ENCODE measurements at regions not wholly inside any gene's neighbourhood (a gene's known extent, or its start where the extent isn't known, plus 50 kb on each side); places are given as distances from the start of the nearest gene placed in this dataset.

DNA sequence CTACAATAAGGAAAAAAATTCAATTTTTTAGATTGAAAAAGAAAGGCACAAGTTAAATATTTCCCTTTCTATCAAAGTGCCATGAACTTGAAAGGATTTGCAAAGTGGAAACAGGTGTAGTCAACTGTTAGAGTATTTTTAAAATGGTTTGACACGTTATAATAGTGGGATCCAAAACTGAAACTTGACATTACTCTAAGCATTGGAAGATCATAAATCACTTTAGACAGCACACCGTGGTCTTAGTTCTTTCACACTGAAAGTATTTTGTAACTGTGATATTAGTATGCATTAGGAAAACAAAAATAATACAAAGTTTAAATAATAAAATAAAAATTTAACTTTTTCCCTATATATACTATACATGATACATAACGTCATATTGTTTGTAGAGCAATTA lies 933.1 kb downstream of the EPHA3 start (continued):
- TF ChIP-seq, protein P1, sequence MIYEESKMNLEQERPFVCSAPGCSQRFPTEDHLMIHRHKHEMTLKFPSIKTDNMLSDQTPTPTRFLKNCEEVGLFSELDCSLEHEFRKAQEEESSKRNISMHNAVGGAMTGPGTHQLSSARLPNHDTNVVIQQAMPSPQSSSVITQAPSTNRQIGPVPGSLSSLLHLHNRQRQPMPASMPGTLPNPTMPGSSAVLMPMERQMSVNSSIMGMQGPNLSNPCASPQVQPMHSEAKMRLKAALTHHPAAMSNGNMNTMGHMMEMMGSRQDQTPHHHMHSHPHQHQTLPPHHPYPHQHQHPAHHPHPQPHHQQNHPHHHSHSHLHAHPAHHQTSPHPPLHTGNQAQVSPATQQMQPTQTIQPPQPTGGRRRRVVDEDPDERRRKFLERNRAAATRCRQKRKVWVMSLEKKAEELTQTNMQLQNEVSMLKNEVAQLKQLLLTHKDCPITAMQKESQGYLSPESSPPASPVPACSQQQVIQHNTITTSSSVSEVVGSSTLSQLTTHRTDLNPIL (CRISPR knock-in tag; IDR thresholded peaks at IDR 0.05; ENCODE audit: low read depth): no peak
- no peak for TF ChIP-seq ZC3H10 (CRISPR knock-in tag; IDR thresholded peaks at IDR 0.05)
- TF ChIP-seq ZNF565 (CRISPR knock-in tag; conservative IDR thresholded peaks at IDR 0.05; ENCODE audit: low read depth): no peak

DNA sequence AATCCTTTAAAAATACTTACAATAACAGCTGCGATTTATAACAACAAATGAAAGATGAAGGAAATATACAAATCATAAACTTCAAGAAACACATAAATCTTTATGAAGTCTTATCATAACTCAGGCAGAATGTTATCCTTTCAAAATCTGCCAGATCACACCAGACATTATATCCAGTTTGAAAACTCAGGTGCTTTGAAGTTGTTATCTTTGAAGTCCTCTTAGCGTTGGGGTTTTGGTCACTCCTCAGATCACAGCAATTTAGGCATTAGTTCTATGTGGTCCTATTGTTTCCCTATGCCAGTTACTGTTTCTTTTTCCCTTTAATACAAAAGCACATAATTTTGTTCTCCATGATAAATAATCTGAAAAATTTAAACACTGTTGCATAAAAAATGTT lies 934.6 kb downstream of the EPHA3 start:
- TF ChIP-seq OSR1 (CRISPR knock-in tag; IDR thresholded peaks at IDR 0.05) (no peak), SNAI2 (CRISPR knock-in tag; IDR thresholded peaks at IDR 0.05) (no peak), BACH2 (CRISPR knock-in tag; IDR thresholded peaks at IDR 0.05; ENCODE audit: borderline replicate concordance) (no peak), TOX (CRISPR knock-in tag; IDR thresholded peaks at IDR 0.05; ENCODE audit: borderline replicate concordance) (no peak), ZNF70 (CRISPR knock-in tag; IDR thresholded peaks at IDR 0.05) (no peak), ZFP3 (CRISPR knock-in tag; IDR thresholded peaks at IDR 0.05) (no peak), ISL1 (CRISPR knock-in tag; IDR thresholded peaks at IDR 0.05) (no peak)
- TF ChIP-seq, protein P1 (CRISPR knock-in tag; IDR thresholded peaks at IDR 0.05; ENCODE audit: low read depth): no peak
- TF ChIP-seq, protein P2, sequence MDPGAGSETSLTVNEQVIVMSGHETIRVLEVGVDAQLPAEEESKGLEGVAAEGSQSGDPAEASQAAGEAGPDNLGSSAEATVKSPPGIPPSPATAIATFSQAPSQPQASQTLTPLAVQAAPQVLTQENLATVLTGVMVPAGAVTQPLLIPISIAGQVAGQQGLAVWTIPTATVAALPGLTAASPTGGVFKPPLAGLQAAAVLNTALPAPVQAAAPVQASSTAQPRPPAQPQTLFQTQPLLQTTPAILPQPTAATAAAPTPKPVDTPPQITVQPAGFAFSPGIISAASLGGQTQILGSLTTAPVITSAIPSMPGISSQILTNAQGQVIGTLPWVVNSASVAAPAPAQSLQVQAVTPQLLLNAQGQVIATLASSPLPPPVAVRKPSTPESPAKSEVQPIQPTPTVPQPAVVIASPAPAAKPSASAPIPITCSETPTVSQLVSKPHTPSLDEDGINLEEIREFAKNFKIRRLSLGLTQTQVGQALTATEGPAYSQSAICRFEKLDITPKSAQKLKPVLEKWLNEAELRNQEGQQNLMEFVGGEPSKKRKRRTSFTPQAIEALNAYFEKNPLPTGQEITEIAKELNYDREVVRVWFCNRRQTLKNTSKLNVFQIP (CRISPR knock-in tag; IDR thresholded peaks at IDR 0.05; ENCODE audit: borderline replicate concordance, low read depth): no peak
- TF ChIP-seq, protein P3, sequence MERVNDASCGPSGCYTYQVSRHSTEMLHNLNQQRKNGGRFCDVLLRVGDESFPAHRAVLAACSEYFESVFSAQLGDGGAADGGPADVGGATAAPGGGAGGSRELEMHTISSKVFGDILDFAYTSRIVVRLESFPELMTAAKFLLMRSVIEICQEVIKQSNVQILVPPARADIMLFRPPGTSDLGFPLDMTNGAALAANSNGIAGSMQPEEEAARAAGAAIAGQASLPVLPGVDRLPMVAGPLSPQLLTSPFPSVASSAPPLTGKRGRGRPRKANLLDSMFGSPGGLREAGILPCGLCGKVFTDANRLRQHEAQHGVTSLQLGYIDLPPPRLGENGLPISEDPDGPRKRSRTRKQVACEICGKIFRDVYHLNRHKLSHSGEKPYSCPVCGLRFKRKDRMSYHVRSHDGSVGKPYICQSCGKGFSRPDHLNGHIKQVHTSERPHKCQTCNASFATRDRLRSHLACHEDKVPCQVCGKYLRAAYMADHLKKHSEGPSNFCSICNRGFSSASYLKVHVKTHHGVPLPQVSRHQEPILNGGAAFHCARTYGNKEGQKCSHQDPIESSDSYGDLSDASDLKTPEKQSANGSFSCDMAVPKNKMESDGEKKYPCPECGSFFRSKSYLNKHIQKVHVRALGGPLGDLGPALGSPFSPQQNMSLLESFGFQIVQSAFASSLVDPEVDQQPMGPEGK (CRISPR knock-in tag; IDR thresholded peaks at IDR 0.05; ENCODE audit: borderline replicate concordance): no peak
- ATAC-seq: no peak

DNA sequence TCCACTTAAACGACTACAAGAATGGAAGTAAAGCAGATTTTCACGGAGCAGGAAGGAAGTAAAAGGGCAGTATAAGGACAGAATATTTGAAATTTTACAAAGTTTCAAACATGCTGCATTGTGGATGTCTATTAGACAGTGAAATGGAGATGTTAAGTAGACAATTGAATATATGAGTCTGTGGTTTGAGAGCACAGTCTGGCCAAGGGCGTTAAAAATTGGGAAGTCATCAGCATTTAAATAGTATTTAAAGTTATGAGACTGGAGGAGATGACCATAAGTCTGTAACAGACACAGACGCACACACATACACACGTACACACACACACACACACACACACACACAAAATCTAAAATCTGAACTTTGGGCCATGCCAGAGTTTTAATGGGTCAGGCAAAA lies 935.9 kb downstream of the EPHA3 start:
- TF ChIP-seq ESRRG (CRISPR knock-in tag; IDR thresholded peaks at IDR 0.05): no peak
- TF ChIP-seq RARB (CRISPR knock-in tag; IDR thresholded peaks at IDR 0.05): no peak
- no peak for TF ChIP-seq OSR1 (CRISPR knock-in tag; IDR thresholded peaks at IDR 0.05)
- TF ChIP-seq ZNF70 (CRISPR knock-in tag; IDR thresholded peaks at IDR 0.05): no peak
- no peak for TF ChIP-seq GLIS3 (CRISPR knock-in tag; IDR thresholded peaks at IDR 0.05)
- TF ChIP-seq, protein P2 (CRISPR knock-in tag; IDR thresholded peaks at IDR 0.05; ENCODE audit: borderline replicate concordance, low read depth): no peak
- TF ChIP-seq, protein P4, sequence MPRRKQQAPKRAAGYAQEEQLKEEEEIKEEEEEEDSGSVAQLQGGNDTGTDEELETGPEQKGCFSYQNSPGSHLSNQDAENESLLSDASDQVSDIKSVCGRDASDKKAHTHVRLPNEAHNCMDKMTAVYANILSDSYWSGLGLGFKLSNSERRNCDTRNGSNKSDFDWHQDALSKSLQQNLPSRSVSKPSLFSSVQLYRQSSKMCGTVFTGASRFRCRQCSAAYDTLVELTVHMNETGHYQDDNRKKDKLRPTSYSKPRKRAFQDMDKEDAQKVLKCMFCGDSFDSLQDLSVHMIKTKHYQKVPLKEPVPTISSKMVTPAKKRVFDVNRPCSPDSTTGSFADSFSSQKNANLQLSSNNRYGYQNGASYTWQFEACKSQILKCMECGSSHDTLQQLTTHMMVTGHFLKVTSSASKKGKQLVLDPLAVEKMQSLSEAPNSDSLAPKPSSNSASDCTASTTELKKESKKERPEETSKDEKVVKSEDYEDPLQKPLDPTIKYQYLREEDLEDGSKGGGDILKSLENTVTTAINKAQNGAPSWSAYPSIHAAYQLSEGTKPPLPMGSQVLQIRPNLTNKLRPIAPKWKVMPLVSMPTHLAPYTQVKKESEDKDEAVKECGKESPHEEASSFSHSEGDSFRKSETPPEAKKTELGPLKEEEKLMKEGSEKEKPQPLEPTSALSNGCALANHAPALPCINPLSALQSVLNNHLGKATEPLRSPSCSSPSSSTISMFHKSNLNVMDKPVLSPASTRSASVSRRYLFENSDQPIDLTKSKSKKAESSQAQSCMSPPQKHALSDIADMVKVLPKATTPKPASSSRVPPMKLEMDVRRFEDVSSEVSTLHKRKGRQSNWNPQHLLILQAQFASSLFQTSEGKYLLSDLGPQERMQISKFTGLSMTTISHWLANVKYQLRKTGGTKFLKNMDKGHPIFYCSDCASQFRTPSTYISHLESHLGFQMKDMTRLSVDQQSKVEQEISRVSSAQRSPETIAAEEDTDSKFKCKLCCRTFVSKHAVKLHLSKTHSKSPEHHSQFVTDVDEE (CRISPR knock-in tag; IDR thresholded peaks at IDR 0.05): no peak
- no peak for TF ChIP-seq BACH2 (CRISPR knock-in tag; IDR thresholded peaks at IDR 0.05; ENCODE audit: borderline replicate concordance)
- no peak for TF ChIP-seq ZC3H10 (CRISPR knock-in tag; IDR thresholded peaks at IDR 0.05)
- TF ChIP-seq ZFP30 (CRISPR knock-in tag; IDR thresholded peaks at IDR 0.05): no peak
- TF ChIP-seq TOX (CRISPR knock-in tag; IDR thresholded peaks at IDR 0.05; ENCODE audit: borderline replicate concordance): no peak
- TF ChIP-seq SNAI2 (CRISPR knock-in tag; IDR thresholded peaks at IDR 0.05): no peak
- TF ChIP-seq TCF4 (CRISPR knock-in tag; IDR thresholded peaks at IDR 0.05; ENCODE audit: borderline replicate concordance): no peak
- TF ChIP-seq ZNF565 (CRISPR knock-in tag; conservative IDR thresholded peaks at IDR 0.05; ENCODE audit: low read depth): no peak
- ATAC-seq: no peak

Measured in SK-N-SH treated with all-trans-retinoic acid at 6 μM for 48 hours (cell line).